GM12891 (cell line): ENCODE measurements at regions not wholly inside any gene's neighbourhood (a gene's known extent, or its start where the extent isn't known, plus 50 kb on each side); places are given as distances from the start of the nearest gene placed in this dataset.
"Not testable (repeated sequence)": the region's sequence is repeated elsewhere in the genome, so short reads cannot be mapped to it uniquely, and the experiment has no call there.

Experiments
- DNase-seq: peaks from one replicate; pipeline ENCODE4 v3.0.0; 2011; ENCODE audit warnings: low spot score; ENCODE audit not compliant: insufficient read length
- FAIRE-seq: peaks from 2 replicates; lab custom pipeline; 2011; peaks lifted over from hg19 to GRCh38; lab: Jason Lieb, UNC
- PAX5 ChIP-seq: IDR thresholded peaks from 2 replicates; pipeline ENCODE4 v1.6.1; 2011; ENCODE audit warnings: low read length, moderate library complexity, mild to moderate bottlenecking; ENCODE audit not compliant: insufficient read depth, severe bottlenecking
- POLR2A ChIP-seq: IDR thresholded peaks from 2 replicates; pipeline ENCODE4 v1.6.1; 2011; ENCODE audit warnings: low read depth, low read length, control low read depth
- POLR2AphosphoS5 ChIP-seq: IDR thresholded peaks from 2 replicates; pipeline ENCODE4 v1.6.1; 2011; ENCODE audit warnings: low read depth, low read length, control low read depth
- POU2F2 ChIP-seq: IDR thresholded peaks from 2 replicates; pipeline ENCODE4 v1.6.1; 2011; ENCODE audit warnings: low read depth, mild to moderate bottlenecking, control low read depth, low read length, moderate library complexity
- SPI1 ChIP-seq: IDR thresholded peaks from 2 replicates; pipeline ENCODE4 v1.6.1; 2011; ENCODE audit warnings: low read depth, low read length, control low read depth
- TAF1 ChIP-seq: IDR thresholded peaks from 2 replicates; pipeline ENCODE4 v1.6.1; 2011; ENCODE audit warnings: low read depth, low read length, control low read depth

DNA sequence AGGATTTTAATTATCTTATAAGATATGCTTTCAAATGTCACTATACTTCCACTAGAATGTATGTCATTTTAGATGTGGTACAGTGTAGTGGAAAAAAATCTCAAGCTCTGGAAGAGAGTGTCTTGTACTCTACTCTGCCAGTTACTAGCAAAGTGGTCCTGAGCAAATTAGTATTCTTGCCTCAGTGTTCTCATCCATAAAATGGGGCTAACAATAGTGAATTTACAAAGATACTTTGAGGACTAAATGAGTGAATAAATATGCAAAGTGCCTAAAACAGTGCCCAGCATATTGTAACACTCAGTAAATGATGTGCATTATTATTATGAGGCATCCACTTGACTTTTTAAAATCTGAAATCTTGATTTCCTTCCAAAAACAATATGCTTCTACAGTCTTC lies 488.9 kb upstream of the PHF14 start:
- no peak for TF ChIP-seq SPI1
- TF ChIP-seq POU2F2: no peak
- TF ChIP-seq TAF1: no peak
- FAIRE-seq: no peak
- DNase-seq: no peak

DNA sequence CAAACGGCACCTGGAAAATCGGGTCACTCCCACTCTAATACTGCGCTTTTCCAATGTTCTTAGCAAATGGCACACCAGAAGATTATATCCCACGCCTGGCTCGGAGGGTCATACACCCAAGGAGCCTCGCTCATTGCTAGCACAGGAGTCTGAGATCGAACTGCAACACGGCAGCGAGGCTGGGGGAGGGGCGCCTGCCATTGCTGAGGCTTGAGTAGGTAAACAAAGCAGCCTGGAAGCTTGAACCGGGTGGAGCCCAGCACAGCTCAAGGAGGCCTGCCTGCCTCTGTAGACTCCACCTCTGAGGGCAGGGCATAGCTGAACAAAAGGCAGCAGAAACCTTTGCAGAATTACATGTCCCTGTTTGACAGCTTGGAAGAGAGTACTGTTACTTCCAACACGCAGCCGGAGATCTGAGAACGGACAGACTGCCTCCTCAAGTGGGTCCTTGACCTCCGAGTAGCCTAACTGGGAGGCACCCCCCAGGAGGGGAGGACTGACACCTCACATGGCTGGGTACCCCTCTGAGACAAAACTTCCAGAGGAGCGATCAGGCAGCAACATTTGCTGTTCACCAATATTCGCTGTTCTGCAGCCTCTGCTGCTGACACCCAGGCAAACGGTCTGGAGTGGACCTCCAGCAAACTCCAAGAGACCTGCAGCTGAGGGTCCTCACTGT lies 472.3 kb upstream of the PHF14 start:
- not testable (repeated sequence) for FAIRE-seq, DNase-seq

DNA sequence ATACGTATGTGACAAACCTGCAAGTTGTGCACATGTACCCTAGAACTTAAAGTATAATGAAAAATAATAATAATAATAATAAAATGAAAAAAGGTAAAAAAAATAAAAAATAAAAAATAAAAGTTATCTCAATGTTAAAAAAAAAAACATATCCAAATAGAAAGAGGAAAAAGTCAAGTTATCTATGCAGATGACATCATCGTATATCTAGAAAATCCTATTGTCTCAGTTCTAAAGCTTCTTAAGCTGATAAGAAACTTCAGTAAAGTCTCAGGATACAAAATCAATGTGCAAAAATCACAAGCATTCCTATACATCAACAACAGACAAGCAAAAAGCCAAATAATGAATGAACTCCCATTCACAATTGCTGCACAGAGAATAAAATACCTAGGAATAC lies 466.6 kb upstream of the PHF14 start:
- no peak for DNase-seq
- no peak for FAIRE-seq
- TF ChIP-seq POLR2AphosphoS5 (no peak), POLR2A (no peak), PAX5 (no peak), TAF1 (no peak)

DNA sequence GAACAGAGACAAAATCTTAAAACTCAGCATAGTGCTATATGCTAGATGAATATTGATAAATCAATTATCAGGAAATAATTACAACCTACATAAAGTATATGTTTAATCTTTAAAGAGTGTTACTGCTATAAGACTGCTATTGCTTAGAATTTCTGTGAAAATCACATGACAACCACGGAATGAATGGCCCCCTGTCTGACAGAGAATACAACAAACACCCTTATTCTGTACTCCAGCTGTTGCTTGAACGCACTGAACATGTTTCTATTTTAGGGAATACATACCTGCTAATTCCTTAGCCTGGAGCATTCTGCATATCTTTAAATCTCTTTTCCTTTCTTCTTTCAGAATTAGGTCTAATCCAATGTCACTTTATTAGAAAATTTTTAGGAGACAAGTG lies 452.4 kb upstream of the PHF14 start:
- FAIRE-seq (no peak), DNase-seq (no peak)
- TF ChIP-seq TAF1 (no peak), POU2F2 (no peak), POLR2AphosphoS5 (no peak), PAX5 (no peak), SPI1 (no peak), POLR2A (no peak)

DNA sequence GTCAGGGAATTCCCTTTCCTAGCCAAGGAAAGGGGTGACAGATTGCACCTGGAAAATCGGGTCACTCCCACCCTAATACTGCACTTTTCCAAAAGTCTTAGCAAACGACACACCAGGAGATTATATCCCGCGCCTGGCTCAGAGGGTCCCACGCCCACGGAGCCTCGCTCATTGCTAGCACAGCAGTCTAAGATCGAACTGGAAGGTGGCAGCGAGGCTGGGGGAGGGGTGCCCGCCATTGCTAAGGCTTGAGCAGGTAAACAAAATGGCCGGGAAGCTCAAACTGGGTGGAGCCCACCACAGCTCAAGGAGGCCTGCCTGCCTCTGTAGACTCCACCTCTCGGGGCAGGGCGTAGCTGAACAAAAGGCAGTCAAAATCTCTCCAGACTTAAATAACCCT lies 440.2 kb upstream of the PHF14 start:
- not testable (repeated sequence) for FAIRE-seq, DNase-seq

DNA sequence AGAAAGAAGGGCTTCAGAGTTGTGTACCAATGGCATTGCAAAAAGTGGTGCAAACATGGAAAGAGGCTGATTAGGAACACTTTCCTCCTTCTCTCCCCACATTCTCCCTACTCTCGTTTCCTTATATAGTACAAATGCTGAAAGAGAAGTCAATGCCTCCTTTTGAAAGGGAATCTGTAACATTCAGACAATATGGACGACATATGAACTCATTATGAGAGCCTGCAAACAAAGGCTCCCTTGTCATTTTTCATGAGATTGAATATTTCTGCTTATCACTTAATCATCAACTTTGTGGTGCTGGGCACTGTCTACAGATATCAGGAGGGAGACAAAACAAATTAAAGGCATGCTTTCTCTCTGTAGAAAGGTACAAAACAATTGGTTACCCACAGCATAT lies 437.1 kb upstream of the PHF14 start:
- no peak for TF ChIP-seq PAX5
- no peak for TF ChIP-seq POLR2AphosphoS5
- no peak for TF ChIP-seq POLR2A
- TF ChIP-seq TAF1: no peak
- TF ChIP-seq POU2F2: no peak
- no peak for TF ChIP-seq SPI1
- DNase-seq (no peak), FAIRE-seq (no peak)

DNA sequence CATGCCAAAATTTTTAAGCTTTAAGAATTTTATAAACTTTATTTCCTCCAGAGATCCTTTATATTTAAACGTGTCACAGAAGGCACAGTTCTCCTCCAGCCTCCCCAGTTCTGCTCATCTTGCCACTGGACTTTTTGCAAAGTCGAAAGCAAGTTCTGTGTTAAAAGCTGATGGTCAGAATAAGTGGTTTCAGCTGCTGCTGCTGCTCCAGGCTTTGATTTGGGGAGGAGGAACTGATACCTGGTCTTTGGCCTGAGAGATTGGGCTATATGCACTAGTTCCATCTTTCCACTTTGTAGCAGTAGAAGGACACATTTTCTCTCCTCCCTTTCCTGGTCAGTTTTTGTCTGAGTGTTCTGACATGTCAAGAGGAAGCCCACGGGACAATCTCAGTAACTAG lies 435.9 kb upstream of the PHF14 start:
- TF ChIP-seq SPI1 (peak; percentile 52; the same call in 1 of the 2 replicates), PAX5 (no peak)
- FAIRE-seq: no peak

DNA sequence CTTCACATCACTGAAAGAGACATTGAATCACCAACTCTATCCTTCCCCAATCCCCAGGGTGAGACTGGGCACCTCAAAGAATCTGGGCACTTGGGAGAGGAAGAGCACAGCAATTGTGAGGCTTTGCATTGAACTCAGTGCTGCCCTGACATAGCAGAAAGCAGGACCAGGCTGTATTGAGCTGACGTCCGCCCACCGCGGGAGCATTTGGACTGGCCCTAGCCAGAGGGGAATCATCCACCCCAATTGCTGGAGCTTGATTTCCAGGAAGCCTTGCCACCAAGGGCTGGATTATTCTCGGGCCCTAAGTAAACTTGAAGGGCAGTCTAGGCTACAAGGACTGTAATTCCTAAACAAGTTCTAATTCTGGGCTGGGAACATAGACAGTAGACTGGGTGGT lies 416.3 kb upstream of the PHF14 start:
- TF ChIP-seq PAX5 (no peak), POLR2A (no peak), POU2F2 (no peak), SPI1 (no peak), POLR2AphosphoS5 (no peak), TAF1 (no peak)
- FAIRE-seq (no peak), DNase-seq (no peak)

More for the DNA sequence above, 435.9 kb upstream of the PHF14 start:
- no peak for DNase-seq

DNA sequence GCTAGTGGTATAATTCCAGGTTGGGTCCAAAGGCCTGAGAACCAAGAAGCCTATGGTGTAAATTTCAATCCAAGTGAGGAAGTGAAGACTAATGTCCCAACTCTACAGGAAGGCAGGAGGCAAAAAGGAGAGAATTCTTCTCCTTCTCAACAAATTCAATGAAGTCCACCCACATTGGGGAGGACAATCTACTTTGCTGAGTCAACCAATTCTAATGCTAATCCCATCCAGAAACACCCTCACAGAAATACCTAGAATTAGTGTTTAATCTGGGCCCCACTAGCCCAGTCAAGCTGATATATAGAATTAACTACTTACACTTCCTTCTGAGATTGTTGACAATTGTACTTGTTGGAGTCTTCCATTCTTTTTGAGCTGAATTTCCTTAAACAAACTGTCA lies 413.2 kb upstream of the PHF14 start:
- FAIRE-seq: no peak
- no peak for TF ChIP-seq PAX5
- TF ChIP-seq SPI1: no peak
- no peak for TF ChIP-seq TAF1
- no peak for TF ChIP-seq POU2F2
- TF ChIP-seq POLR2A: no peak
- TF ChIP-seq POLR2AphosphoS5: no peak
- no peak for DNase-seq

DNA sequence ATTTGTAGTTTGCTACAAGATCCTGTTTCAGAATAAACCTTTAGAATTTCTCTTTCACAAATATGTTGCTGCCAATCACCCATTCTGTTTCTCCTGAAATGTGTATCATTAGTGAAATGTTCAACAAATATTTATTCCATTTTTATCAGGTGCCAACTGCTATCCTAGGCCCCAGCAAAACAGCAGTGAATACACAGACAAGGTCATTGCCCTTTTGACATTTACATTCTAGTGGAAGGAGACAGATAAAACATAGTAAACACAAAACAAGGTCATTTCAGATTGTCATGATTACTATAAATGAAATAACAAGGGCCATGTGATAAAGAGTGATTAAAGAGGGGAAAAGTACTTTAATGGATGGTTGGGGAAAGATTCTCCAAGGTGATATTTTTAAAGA lies 404.8 kb upstream of the PHF14 start:
- DNase-seq: no peak
- FAIRE-seq: no peak
- TF ChIP-seq POLR2AphosphoS5 (no peak), TAF1 (no peak), PAX5 (no peak), SPI1 (no peak), POU2F2 (no peak), POLR2A (no peak)

DNA sequence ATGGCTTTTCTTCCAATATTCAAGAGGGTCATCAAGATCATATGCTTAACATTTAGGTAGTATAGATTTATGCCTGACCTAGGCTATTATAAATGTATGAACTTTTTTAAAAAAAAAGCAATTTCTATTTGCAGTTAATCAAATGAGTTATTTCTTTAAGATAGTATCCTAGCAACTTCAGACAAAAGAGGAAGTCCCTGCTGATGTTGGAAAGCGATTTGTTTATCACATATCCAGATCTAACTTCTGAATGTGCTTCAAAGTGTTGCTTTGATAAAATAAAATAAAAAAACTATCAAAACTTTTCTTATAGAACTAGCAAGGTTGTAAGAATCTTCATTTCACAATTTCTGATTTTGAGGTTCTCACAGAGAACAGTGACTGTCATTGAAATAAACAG lies 401.9 kb upstream of the PHF14 start:
- FAIRE-seq (no peak), DNase-seq (no peak)
- TF ChIP-seq SPI1 (peak; percentile 15; the same call in 1 of the 2 replicates), POU2F2 (no peak)
